ENCODE measurements at regions not wholly inside any gene's neighbourhood (a gene's known extent, or its start where the extent isn't known, plus 50 kb on each side); places are given as distances from the start of the nearest gene placed in this dataset.
A peak's percentile ranks its signal among the peaks of the same experiment; 100 is the strongest.

GRCh38 chr13:86020351-86021002, 221.3 kb upstream of the SLITRK6 start:
- Histone ChIP-seq H3K9me3 (ENCODE audit: low read depth, low read length, poor library complexity, severe bottlenecking) (no peaks in the 10 kb centered on the region), H3K4me3 (ENCODE audit: low read depth, low read length, poor library complexity, severe bottlenecking) (no peak overlapping the region), H3K27me3 (replicated peaks; ENCODE audit: insufficient read depth, low read depth, low read length, poor library complexity) (no peaks in the 10 kb centered on the region), H3K4me1 (ENCODE audit: insufficient read depth, low read length, poor library complexity, severe bottlenecking) (peaks cover 11% of the 10 kb centered on the region), H3K27ac (ENCODE audit: low read depth, low read length, poor library complexity, severe bottlenecking) (no peak overlapping the region), H3K36me3 (ENCODE audit: insufficient read depth, low read length, poor library complexity, severe bottlenecking) (no peaks in the 10 kb centered on the region)
- BruUV-seq (replicated peaks), result no TSS peak
- no peak for TF ChIP-seq EZH2 (IDR thresholded peaks at IDR 0.05; ENCODE audit: borderline replicate concordance, low read depth, low read length, poor library complexity, severe bottlenecking)
- TF ChIP-seq, protein P1, sequence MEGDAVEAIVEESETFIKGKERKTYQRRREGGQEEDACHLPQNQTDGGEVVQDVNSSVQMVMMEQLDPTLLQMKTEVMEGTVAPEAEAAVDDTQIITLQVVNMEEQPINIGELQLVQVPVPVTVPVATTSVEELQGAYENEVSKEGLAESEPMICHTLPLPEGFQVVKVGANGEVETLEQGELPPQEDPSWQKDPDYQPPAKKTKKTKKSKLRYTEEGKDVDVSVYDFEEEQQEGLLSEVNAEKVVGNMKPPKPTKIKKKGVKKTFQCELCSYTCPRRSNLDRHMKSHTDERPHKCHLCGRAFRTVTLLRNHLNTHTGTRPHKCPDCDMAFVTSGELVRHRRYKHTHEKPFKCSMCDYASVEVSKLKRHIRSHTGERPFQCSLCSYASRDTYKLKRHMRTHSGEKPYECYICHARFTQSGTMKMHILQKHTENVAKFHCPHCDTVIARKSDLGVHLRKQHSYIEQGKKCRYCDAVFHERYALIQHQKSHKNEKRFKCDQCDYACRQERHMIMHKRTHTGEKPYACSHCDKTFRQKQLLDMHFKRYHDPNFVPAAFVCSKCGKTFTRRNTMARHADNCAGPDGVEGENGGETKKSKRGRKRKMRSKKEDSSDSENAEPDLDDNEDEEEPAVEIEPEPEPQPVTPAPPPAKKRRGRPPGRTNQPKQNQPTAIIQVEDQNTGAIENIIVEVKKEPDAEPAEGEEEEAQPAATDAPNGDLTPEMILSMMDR (conservative IDR thresholded peaks at IDR 0.05; ENCODE audit: low read depth, low read length), result no peak
- CTCF ChIA-PET, result no interaction called here
- intact Hi-C loops (cut with micrococcal nuclease; ENCODE audit: unreplicated experiment), result no loop called here
- POLR2A ChIA-PET (ENCODE audit: low non-redundant PET), result no interaction called here
- DNase-seq (ENCODE audit: low spot score), result peak; percentile 34

GRCh38 chr13:86006317-86006716, 207.1 kb upstream of the SLITRK6 start:
- no peaks in the 10 kb centered on the region for H3K27me3 ChIP-seq (replicated peaks; ENCODE audit: insufficient read depth, low read depth, low read length, poor library complexity)
- H3K9me3 ChIP-seq (ENCODE audit: low read depth, low read length, poor library complexity, severe bottlenecking), result no peaks in the 10 kb centered on the region
- no peak overlapping the region for H3K27ac ChIP-seq (ENCODE audit: low read depth, low read length, poor library complexity, severe bottlenecking)
- H3K36me3 ChIP-seq (ENCODE audit: insufficient read depth, low read length, poor library complexity, severe bottlenecking), result no peaks in the 10 kb centered on the region
- H3K4me1 ChIP-seq (ENCODE audit: insufficient read depth, low read length, poor library complexity, severe bottlenecking), result no peaks in the 10 kb centered on the region
- DNase-seq (ENCODE audit: low spot score), result no peak
- no TSS peak for BruUV-seq (replicated peaks)
- no peak for TF ChIP-seq EZH2 (IDR thresholded peaks at IDR 0.05; ENCODE audit: borderline replicate concordance, low read depth, low read length, poor library complexity, severe bottlenecking)
- TF ChIP-seq, protein P1 (conservative IDR thresholded peaks at IDR 0.05; ENCODE audit: low read depth, low read length), result no peak
- CTCF ChIA-PET, result no interaction called here
- no peak overlapping the region for H3K4me3 ChIP-seq (ENCODE audit: low read depth, low read length, poor library complexity, severe bottlenecking)
- POLR2A ChIA-PET (ENCODE audit: low non-redundant PET), result no interaction called here
- intact Hi-C loops (cut with micrococcal nuclease; ENCODE audit: unreplicated experiment), result no loop called here

- POLR2A ChIA-PET (ENCODE audit: low non-redundant PET), result no interaction called here
- no peaks in the 10 kb centered on the region for H3K36me3 ChIP-seq (ENCODE audit: insufficient read depth, low read length, poor library complexity, severe bottlenecking)
Measured at GRCh38 chr13:86003029-86003428, 203.8 kb upstream of the SLITRK6 start.

More at GRCh38 chr13:86003029-86003428, 203.8 kb upstream of the SLITRK6 start:
- Histone ChIP-seq H3K4me3 (ENCODE audit: low read depth, low read length, poor library complexity, severe bottlenecking) (no peak overlapping the region), H3K9me3 (ENCODE audit: low read depth, low read length, poor library complexity, severe bottlenecking) (no peaks in the 10 kb centered on the region), H3K27me3 (replicated peaks; ENCODE audit: insufficient read depth, low read depth, low read length, poor library complexity) (no peaks in the 10 kb centered on the region), H3K4me1 (ENCODE audit: insufficient read depth, low read length, poor library complexity, severe bottlenecking) (no peaks in the 10 kb centered on the region), H3K27ac (ENCODE audit: low read depth, low read length, poor library complexity, severe bottlenecking) (no peak overlapping the region)
- intact Hi-C loops (cut with micrococcal nuclease; ENCODE audit: unreplicated experiment), result no loop called here
- BruUV-seq (replicated peaks), result no TSS peak
- no peak for DNase-seq (ENCODE audit: low spot score)
- CTCF ChIA-PET, result no interaction called here
- TF ChIP-seq, protein P1 (conservative IDR thresholded peaks at IDR 0.05; ENCODE audit: low read depth, low read length), result no peak
- no peak for TF ChIP-seq EZH2 (IDR thresholded peaks at IDR 0.05; ENCODE audit: borderline replicate concordance, low read depth, low read length, poor library complexity, severe bottlenecking)

Measured in A673 (cell line).